NCI-H146 (cell line): ENCODE measurements at regions not wholly inside any gene's neighbourhood (a gene's known extent, or its start where the extent isn't known, plus 50 kb on each side); places are given as distances from the start of the nearest gene placed in this dataset.
"Not testable (repeated sequence)": the region's sequence is repeated elsewhere in the genome, so short reads cannot be mapped to it uniquely, and the experiment has no call there.

Source experiments
- DNase-seq: peaks from one replicate; lab custom pipeline; 2025; lab: John Stamatoyannopoulos, UW

DNA sequence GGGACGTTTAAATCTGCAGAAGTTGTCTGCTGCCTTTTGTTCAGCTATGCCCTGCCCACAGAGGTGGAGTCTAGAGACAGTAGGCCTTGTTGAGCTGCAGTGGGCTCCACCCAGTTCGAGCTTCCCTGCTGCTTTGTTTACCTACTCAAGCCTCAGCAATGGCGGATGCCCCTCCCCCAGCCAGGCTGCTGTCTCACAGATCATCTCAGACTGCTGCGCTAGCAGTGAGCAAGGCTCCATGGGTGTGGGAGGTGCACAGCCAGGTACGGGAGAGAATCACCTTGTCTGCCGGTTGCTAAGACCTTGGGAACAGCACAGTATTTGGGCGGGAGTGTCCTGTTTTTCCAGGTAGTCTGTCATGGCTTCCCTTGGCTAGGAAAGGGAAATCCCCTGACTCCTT lies 114.3 kb upstream of the PALM2AKAP2 start:
- not testable (repeated sequence) for DNase-seq

DNA sequence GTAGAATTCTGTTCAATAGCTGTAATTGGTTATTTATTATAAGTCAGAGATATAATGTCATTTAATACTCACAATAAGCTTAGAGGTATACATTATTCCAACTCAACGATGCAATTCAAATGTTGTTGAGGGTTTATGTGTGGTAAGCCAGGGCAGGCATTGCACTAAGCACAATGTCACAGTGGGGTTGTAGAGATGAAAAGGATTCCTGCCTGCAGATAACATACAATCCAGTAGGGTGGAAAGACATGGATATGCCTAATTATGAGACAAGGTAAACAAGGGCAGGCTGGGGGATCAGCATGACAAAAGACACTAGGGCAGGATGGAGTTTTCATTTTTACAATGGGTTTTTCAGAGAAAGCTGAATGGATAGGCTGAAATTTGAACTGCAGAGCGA lies 98.7 kb upstream of the PALM2AKAP2 start:
- DNase-seq = no peak

DNA sequence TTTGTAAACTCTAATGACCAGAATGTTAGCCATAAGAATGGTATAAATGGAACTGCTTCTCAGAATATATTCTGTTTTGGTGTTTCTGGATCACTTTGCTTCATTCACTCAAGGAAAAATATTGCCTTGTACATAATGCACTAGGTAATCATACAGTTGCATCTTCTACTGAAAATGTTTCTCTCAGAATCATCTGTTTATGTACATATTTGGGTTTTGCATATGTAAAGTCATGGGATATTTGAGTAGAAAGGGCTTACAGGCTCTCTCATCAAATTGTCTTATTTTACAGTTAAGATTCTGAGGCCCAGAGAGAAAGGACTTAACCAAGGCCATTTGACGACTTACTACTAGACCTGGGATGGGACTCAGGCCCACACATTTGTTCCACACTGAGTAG lies 97.8 kb upstream of the PALM2AKAP2 start:
- DNase-seq = no peak

DNA sequence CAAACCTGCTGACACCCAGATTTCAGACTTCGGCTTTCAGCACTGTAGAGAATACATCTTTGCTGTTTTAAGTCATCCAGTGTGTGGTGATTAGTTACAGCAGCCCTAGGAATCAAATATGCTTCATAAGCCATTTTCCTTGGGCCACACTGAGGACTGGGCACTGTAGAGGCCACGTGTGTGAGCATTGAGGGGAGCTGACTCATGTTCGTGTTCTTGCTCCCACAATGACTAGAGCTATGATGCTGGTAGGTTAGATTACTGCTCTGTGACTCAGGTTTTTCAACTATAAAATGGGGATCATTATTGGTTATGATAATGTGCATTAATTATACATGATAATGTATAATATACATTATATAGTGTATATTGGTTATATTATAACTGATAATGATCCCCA lies 96.5 kb upstream of the PALM2AKAP2 start:
- DNase-seq = no peak

DNA sequence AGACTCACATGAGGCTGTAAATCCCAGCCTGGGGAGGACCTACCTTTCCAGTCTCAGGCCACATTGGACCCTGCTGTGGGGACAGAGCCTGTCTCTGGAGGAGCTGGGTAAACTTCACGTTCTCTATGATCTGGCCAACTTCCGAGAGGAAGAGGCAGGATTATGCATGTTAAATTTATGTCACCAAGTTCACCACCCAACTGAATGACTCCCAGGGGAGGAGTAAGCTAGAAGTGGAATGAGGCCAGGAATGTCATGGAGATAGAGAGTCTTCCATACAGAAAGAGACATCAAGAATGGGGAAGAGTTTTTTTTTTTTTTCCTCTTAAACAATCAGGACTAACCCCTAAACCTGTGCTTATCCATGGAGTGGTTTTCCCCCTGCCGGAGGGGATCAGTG lies 90.3 kb upstream of the PALM2AKAP2 start:
- DNase-seq = no peak

DNA sequence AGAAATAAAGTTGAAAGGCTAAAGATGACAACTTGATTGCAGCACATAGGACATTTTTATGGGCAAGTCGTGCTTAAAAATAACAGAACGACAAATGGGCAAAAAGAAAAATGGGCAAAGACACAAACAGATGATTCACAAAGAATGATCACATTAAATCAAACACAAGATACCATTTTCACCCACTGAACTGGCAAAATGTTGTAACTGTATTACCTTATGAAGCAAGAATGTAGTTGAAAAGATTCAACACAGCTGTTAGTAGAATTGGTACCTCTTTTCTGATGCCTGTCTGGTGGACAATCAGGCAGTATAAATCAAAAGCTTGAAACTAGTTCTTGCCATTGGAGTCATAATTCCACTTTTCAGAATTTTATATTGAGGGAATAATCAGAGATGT lies 81.0 kb upstream of the PALM2AKAP2 start:
- DNase-seq = no peak

DNA sequence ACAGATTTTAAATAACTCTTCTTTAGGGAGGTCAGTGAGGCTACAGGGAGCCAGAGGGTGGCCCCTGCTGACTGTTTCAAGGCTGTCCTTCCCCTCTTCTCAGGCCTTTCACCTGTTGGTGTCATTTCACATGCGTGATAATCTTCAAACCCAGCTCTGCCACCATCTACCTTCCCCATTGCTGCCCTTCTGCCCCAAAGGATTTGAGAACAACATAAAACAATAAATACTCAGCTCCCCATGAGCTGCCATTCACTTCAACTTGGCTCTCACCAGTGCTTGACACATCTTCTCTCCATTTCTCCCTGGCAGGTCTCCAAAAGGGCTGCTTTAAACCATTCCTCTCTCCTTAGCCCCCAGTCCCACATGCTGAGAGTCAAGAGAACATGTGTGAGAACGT lies 75.5 kb upstream of the PALM2AKAP2 start:
- DNase-seq = no peak

DNA sequence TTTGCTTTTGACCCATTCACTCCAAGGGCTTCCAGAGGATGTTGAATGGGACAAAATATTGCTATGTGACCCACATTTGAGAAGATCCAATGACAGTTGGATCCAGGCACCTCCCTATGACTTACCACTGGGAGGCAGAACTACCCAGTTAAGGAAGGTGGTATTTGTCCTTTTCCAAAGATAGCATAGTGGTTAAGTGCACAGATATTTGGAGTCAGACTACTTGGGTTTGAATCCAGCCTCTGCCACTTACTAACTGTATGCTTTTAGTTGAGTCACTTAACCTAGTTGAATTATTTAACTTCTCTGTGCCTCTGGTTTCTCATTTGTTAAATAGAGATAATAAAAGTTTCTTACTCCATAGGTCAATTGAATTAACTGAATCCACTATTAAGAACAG lies 74.5 kb upstream of the PALM2AKAP2 start:
- no peak for DNase-seq

DNA sequence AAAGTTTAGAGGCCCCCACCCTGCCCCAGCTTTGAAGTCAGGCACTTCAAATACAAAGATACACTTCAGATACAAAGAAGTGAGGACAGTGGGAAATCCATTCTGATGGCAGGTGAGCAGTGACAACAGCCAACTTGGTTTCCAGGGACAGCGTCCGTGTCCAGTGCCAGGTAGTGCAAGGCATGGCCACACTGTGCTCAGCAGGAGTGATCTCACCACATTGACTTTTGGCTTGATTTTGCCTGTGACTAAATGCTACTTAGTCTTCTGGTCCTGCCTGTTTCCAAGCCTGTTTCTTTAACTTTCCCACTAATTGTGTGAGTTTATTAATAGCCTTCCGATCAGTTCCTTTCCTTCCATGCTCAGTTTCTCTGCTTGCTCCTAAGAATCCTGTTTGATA lies 72.6 kb upstream of the PALM2AKAP2 start:
- no peak for DNase-seq

DNA sequence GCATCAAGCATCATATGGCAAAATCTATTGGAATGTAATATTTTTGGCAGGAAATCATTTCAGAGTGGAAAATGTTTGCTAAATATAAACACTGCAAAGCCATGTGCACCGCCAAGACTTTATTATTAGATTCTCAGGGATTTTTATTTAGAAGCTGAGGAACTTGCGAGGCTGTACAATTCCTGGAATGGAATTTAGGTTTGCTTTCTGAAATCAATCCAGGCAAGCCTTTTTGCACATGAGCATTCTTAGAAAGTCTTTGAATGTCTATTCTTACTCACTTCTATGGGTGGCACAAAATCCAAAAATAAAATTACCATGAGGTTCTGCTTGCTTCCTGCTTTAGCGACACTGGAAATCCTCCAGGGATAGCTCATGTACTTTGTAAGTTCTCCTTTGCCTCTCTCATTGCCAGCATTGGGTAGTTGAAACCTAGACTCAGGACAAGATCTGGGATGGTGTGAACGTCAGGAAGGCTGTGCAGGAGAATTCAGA lies 71.5 kb upstream of the PALM2AKAP2 start:
- no peak for DNase-seq

DNA sequence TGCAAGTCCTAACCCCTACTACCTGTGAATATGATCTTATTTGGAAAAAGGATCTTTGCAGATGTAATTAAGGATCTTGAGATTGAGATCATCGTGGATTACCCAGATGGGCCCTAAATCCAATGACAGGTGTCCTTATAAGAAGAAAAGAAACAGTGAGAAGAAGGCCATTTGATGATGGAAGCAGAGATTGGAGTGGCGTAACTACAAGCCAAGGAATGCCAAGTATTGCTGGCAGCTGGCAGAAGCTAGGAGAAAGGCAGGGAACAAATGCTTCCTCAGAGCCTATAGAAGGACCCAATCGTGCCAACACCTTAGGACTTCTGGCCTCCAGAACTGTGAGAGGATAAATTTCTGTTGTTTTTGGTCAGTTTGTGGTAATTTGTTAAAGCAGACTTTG lies 70.1 kb upstream of the PALM2AKAP2 start:
- DNase-seq = no peak

DNA sequence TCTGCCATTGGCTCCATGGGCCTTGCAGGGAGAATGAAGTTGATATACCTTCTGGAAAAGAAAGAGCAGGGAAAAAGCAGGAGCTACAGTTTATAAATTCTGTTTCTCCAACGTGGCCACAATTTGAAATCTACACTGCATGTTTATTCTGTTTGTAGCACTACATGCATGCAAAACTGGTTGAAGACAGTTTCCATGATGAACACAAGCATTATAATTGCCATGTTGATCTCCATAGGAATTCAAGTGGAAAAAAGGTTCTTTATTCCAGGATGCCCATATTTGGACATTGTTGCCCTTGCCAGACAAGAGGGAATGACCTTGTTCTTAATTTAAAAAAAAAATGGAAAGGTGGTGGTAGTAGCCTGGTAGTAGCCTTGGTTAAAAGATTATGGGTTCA lies 69.2 kb upstream of the PALM2AKAP2 start:
- no peak for DNase-seq

DNA sequence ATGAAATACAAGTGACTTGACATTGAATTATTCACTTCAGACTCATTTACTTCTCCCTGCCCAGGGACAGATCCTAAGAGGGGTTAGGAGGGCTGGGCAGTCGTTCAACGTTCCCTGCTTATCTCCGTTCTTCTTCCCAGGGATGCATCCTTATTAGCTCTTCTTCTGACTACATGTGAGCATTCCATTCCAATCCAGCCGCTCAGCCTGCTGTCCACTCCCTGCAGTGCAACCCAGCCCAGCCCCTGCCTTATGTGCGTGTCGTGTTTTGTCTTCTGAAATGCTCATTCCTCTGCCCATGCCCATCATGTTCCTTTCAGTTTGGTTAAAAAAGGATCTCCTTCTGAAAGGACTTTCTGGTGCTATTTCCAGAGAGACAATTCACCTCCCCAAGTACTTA lies 64.7 kb upstream of the PALM2AKAP2 start:
- no peak for DNase-seq

DNA sequence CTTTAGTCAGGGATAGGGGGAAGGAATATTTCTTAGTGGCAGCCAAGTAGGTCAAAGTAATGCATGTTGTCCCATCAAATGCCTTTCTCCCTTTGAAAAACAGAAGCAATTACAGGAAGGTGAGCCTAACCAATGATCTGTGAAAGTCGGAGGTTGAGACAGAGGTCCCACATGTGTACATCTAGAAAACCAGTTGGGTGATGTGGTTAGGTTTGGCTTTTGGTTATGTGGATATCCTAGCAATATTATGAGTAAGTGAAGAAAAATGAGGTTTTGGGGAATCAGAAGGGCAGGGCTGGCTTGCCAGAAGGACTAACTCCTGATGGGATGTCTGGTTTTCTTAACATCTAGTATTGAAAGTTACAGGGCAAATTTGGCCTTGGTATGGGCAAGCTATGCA lies 63.4 kb upstream of the PALM2AKAP2 start:
- no peak for DNase-seq

DNA sequence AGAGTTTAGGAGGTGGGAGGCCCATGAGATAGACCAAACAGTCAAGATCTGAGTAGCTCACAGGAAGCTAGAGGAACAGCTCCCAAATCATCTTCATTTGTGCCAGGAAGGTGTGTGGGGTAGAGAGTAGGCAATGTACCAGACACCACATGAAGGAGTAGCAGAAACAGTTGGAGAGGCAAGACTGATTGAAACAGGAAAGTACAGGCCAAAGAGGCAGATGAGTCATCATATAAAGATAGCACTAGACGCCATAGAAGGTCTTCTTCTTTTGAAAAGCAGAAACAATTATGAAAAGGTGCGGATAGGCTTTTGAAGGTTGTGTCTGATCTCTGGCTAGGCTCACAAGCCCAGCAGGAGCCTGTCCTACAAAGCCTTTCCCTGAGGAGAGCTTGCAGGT lies 62.7 kb upstream of the PALM2AKAP2 start:
- no peak for DNase-seq

DNA sequence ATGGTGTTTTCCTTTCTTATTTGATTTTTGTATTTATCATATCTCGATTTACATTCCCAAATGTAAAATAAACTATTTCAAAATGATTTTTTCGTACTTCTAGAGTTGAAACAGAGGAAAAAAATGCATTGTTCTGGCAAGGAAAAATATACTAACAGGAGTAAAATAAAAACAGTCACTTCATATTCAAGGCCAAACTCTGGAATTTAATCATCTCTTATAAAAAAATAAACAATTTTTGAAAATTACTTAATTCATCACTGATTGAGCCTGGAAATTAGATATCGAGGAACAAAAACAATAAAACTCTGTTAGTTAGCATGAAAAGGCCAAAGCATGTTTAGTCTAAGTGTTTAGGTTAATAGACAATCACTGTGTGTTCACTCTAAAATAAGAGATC lies 61.1 kb upstream of the PALM2AKAP2 start:
- DNase-seq = no peak

DNA sequence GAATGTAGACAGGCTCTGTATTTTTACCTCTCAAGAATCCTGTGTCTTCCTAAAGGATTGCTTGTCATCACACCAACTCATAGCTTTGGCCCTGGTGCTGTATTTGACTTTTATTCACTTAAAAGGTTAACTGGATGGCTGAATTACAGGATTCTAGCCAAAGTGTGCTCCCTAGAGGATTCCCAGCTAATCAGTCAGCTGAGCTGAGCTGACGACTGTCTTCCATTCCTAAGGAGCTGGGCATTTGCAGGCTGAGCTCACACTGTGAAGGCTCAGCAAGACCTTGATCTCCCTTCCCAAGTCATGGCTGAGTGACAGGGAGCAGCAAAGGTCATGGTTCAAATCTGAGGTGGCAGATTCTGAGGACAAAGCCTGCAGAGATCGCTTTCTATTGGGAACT lies 59.0 kb upstream of the PALM2AKAP2 start:
- DNase-seq = no peak

DNA sequence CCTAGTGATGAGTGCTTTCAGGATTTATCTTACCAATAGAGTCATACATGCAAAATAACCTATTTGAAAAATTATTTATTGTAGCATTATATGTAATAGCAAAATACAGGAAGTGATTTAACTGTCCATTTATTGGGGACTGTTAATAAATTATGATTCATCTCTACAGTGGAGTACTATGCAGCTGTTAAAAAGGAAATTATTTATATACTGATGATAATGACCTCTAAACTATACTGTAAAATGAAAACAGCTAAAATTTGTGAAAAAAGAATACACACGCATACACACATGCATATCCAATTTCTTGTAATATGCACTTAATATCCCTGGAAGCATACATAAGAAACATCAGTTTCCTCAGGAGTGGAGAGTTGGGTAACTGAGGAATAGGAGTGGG lies 58.0 kb upstream of the PALM2AKAP2 start:
- no peak for DNase-seq

DNA sequence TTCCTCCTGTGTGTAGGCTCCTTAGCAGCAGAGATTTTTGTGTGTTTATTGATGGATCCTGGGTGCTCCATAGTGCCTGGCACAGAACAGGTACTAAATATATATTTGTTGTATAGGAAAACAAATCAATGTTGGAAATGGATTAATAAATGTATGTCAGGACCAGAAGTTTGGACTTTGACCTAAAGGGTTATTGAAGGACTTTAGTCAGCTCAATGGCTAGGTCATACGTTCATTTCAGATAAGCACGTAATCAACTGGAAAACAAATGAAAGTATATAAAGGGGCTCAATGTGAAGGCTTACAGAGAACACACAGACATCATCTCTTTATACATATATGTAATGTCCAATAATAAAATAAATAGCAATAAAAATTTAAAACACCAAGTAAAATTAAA lies 56.2 kb upstream of the PALM2AKAP2 start:
- DNase-seq = no peak

DNA sequence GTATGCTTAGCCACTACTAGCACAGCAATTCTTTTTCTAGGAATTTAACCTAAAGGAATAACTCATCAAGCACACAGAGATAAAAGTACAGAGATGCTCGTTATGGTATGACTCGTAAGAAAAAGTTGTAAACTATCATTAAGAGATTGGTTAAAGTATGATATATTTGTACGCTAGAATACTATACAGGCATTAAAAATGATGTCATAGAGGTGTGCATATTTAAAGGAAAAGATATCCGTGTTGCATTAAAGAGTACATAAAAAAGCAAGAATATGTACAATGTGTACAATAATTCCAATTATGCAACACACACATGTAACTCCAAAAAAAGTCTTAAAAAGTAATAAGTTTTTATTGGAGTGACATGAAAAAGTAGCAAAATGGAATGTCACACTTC lies 54.5 kb upstream of the PALM2AKAP2 start:
- DNase-seq = no peak

DNA sequence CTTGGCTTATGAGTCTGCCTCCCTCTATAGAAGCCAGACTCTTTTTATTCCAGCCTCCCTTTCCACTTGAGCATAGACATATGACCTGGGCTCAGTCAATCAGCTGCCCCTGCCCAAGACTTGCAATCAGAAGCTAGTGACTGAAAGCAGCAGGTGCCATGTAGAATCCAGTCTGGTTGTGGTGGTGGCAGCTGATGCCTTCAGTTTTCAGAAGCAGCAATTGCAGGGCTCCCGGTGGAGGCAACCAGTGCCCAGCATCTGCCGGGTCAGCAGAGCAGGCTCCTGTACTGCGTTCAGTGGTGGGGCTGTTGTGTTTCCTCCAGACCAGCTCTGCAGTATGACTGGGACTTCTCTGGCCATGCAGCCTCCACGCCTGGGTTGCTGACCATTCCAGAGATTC lies 53.9 kb upstream of the PALM2AKAP2 start:
- DNase-seq = no peak

DNA sequence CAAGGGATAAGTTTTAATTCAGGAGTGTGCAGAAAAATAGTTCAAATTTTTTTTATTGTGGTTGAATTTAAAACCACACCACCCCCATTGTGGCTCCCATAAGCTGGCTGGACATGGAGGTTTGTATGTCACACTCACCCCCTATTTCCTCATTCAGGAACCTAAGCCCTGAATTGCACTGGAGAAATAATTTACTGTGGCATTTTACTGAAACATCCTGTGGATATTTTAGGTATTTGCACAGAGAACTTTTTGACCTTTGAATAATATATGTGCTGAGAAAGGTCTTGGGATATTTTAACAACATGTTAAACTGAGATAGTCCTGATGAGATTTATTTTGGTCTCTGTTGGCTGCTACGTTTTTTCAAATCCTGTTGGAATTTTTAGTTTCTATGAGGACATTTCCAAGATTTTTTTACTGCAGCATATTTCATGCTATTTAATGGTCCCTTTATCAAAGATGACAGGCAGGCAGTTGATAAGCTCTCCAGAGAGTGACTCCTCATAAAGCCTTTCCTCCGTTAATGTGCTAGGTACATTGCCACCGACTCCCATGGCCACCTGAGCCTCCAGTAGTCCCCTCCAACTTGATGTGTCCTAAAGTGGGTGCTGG lies 51.2 kb upstream of the PALM2AKAP2 start:
- DNase-seq = no peak

DNA sequence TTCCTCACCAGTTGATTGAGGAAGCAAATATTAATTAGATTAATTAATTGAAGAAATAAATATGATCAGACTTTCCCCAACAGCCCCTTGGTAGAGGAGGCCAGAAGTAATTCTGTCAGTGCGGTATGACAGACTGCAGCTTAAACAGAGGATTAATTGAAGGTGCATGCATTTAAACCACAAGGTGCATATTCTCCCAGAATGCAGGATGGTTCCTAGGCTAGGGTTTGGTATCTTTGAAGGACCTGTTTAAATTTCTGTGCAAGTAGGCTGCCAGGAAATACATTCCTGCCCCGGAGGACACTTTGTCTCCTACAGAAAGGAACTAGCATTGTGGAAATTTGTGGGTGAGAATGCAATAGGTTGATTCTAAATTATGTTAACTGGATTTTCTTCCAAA lies 50.5 kb upstream of the PALM2AKAP2 start:
- DNase-seq = no peak
